ENCODE measurements at regions not wholly inside any gene's neighbourhood (a gene's known extent, or its start where the extent isn't known, plus 50 kb on each side); places are given as distances from the start of the nearest gene placed in this dataset.

DNA sequence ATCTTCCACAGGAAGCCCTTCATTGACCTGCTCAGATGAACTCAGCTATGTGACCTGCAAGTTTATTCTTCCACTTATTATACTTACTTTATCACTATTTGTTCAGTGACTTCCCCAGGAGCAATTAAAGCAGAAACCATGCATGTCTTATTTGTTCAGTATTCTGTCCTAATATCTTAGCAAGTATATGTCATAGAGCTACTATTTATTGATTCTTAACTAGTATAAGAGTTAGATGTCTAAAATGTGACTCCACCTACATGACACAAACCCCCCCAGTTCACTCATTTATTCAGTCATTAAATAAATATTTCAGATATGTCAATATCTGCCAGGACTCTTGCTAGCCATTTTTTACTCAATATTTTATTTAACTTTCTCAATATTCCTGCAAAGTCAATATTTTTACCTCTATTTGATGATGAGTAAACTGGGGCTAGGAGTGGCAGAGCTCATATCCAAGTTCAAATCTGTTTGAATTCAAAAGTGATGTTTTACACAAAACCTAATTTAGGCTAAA lies 469.0 kb upstream of the USP24 start:
- TF ChIP-seq EP300 (IDR thresholded peaks at IDR 0.05) = peak; percentile 45 to 56; a peak in 3 of 5 replicates
- TF ChIP-seq MAFK (IDR thresholded peaks at IDR 0.05; ENCODE audit: partially characterized antibody) = no peak
- TF ChIP-seq MAX (IDR thresholded peaks at IDR 0.05) = no peak
- TF ChIP-seq, protein P1, sequence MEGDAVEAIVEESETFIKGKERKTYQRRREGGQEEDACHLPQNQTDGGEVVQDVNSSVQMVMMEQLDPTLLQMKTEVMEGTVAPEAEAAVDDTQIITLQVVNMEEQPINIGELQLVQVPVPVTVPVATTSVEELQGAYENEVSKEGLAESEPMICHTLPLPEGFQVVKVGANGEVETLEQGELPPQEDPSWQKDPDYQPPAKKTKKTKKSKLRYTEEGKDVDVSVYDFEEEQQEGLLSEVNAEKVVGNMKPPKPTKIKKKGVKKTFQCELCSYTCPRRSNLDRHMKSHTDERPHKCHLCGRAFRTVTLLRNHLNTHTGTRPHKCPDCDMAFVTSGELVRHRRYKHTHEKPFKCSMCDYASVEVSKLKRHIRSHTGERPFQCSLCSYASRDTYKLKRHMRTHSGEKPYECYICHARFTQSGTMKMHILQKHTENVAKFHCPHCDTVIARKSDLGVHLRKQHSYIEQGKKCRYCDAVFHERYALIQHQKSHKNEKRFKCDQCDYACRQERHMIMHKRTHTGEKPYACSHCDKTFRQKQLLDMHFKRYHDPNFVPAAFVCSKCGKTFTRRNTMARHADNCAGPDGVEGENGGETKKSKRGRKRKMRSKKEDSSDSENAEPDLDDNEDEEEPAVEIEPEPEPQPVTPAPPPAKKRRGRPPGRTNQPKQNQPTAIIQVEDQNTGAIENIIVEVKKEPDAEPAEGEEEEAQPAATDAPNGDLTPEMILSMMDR (IDR thresholded peaks at IDR 0.05) = no peak
- TF ChIP-seq RCOR1 (IDR thresholded peaks at IDR 0.05; ENCODE audit: low read depth, low read length) = no peak
- no peak for TF ChIP-seq CHD4 (IDR thresholded peaks at IDR 0.05; ENCODE audit: borderline replicate concordance)
- no peak for TF ChIP-seq ZC3H11A (IDR thresholded peaks at IDR 0.05)
